ENCODE measurements at regions not wholly inside any gene's neighbourhood (a gene's known extent, or its start where the extent isn't known, plus 50 kb on each side); places are given as distances from the start of the nearest gene placed in this dataset.

GRCh38 chr13:47426126-47426849 is 529.4 kb upstream of the HTR2A start:
- TF ChIP-seq CTCF (IDR thresholded peaks at IDR 0.05) (no peak), ZFX (IDR thresholded peaks at IDR 0.05; ENCODE audit: borderline replicate concordance) (no peak)

Data from 22Rv1 (cell line).